Activated CD4-positive, CD25-positive, alpha-beta regulatory T cell (primary cell): ENCODE measurements at regions not wholly inside any gene's neighbourhood (a gene's known extent, or its start where the extent isn't known, plus 50 kb on each side); places are given as distances from the start of the nearest gene placed in this dataset.

ENCODE experiments used
- DNase-seq, 4 experiments: peaks; one replicate each; lab custom pipeline; 2025; lab: John Stamatoyannopoulos, UW

DNA sequence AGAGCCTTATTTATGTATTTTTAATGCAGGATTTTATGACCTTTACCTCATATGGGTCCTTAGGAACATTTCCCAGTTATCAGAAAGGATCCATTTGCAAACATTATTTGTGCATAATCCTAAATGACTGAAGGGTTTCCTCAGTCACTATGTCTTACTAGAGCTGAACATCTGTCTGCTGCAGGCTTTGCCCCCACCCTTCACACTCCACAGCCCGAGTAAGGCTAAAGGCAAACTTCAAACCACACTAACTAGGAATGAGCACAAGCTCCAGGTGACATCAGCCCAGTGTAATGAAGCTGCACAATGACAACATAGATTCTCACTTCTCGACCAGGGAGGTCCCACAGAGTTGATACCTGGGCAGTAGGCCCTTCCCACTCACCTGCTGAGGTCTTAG, 491.3 kb upstream of the MKI67 start:
- no peak for DNase-seq

DNA sequence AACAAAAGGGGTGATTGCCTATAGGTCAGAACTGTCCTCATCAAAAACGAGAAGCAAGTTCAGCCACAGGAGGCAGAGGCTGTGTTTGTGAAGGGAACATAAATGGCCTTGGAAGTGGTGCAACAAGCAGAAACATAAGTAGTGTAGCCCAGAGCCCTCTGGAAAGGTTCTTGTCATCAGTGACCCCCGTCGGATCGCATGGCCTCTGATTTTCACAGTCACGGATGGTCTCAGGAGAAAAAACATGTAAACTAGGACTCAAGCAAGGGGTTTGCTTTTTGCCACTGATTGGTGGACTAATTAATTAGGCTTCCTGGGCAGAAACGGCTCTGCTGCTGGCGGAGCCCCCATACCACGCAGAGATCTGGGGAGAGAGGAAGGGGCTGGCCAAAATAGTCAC, 496.5 kb upstream of the MKI67 start:
- no peak for DNase-seq

DNA sequence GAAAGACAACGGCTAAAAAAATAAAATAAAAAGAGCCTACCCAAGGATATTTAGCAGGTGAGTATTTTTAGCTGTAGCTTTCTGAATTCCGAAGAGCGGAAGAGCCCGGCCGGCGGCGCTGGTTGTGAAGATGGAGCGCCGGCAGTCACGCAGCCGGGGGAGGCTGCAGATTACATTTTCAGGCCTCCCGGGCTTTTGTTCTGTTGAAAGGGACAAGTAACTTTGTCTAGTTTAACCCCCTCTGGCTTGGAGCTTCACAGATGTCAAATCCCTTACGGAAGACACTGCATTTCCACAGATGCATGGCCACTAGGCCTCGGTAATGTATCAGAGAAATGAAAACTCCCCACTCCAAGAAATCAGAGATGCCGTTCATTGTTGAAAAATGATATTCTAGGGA, 497.6 kb upstream of the MKI67 start:
- no peak for DNase-seq

DNA sequence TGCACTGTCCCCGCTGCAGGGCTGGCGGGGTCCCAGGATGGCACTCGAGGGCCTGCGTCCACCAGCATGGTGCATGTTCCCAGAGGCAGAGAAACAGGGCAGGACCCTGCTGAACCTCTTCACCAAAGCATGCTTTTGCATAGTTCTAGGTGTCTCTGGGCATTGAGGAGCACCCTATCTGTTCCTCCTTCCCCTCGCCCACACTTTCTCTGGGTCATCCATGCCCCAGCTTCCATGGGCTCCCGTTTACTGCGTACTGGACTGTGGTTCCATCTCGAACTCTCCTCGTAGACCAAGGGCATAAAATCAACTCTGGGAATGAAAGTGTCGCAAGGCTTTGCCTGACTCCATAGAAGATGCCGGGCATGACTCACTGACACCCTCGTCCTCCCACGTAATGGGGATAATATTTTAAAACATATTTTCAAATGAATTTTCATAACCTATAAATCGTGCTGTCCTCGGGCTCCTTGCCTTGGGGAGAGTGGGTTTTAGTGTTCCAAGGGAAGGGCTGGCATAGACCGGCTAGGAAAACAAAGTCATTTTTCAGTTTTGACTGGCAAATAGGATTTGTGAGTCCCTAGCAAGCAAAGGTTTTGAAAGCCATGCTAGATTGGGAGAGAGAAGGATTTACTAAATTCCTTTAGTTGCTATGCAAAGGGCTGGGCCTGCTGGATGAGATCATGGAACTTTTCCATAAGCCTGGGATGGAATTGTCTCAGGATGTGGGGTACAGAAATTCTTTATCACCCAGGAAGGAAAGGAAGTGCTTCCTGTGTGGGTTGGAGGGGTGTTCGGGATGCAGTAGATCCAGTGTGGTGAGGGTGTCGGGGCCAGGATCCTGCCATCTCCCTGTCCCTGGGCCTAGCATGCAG, 498.7 kb upstream of the MKI67 start:
- no peak for DNase-seq

DNA sequence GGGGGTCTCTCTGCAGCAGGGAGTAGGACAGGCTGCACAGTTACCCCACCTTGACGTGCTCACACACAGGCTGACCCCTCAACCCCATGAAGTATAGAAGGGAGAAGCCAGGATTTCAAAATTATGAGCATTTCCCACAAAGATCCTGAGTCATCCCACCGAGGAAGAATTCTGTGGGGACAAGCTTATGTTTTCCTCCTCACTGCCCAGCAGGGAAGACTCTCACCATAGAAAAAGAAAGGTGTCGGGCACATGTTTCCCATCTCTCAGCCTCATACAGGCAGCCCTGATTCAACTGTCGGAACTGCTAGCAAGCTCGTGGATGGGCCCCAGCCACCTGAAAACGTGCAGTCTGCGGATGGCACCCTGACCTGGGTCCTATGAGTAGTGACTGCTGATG, 499.7 kb upstream of the MKI67 start:
- DNase-seq: no peak

DNA sequence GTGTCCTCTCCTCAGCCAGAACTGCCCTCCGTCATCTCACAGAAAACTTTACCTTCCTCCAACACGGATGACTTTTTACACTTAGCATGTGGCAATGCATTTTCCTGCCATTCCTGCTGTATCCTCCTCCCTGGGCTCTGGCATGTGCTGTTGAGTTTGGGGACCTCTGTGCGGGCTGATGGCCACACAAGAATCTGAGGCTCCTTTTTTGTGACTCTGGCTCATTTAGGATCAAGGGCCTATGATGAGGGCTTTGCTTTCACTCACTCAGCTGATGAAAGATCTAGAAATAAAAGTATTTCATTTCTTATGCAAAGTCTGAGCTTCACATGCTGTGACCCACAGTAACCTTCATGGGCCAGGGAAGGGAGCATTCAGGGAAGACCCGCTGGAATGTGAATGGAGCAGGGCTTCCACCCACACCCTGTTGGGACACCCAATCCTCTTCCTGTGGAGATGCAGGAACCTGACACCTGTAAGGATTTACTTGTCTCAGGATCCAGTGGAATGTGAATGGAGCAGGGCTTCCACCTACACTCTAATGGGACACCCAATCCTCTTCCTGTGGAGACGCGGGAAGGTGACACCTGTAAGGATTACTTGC, 500.3 kb upstream of the MKI67 start:
- no peak for DNase-seq

DNA sequence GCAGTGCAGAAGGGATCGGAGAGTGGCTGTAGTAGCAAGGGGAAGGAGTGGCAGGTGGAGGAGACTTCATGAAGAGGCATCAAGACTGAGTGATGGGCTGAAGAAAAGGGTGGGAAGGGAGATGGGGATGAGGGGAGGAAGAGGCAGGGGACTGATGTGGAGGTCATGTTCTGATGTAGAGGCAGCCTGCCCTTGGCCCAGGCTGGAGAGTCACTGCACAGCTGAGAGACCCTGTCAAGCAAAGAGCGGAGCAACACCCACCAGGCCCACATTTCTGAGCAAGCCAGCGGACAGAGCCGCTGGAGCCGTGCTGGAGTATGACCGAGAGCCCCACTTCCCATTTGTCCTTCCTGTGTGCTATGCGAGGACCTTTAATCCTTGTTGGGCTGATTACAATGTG, 501.6 kb upstream of the MKI67 start:
- DNase-seq: no peak

DNA sequence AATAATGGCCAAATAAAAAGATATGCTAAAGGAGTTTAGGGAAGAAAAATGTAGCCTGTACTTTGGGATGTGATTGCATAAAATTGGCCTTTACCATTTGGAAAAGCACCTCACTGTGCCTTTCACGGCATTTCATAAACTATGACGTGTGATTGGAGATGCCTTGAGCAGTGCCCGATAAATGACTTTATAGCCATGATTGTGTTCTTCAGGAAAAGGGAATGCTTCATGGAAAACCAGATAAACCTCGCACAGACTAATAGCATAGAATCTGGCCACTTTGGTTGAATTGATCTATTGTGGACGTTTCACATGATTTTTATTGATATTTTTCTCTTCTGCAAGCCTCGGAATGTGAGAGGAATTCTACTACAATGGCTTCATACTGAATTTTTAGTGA, 502.0 kb upstream of the MKI67 start:
- no peak for DNase-seq

DNA sequence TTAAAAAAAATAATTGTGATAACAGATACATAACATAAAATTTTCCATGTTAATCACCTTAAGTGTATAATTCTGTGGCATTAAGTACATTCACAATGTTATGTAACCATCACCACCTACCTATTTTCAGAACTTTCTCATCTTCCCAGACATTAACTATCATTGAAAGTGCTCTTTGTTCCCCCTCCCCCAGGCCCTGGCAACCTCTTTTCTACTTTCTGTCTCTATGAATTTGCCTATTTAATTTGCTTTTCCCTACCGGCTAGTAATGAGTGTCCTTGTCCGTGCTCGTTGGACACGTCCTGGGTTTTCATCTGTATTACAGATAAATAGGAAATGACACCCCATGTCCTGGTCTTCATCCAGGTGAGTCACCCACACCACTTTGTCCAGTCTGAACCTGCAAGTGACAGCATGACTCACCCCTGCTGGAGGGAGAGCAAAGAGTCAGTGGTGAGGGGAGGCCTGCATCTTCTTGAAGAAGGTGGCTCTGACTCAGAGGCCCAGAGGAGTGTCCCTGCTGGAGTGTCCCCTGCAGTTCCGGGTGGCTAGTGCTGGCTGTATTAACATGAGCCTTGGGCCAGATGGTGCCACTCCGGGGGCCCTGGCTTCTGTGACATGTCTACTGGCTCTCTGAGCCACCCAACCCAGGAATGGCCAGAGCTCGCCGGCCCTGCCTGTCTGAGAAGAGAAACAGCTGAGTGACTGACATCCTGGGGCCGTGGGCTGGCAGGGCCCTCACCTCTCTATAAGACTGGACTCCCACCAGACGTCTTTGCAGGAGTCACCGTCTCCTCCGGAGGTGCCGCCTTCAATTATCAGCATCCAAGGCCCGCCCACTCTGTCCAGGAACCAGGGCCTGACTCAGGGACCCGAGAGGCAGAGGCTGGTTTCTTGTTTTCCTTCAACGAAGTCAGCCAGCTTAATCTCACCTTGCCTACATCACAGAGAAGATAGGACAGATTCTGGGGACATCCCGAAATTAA, 503.2 kb upstream of the MKI67 start:
- no peak for DNase-seq

DNA sequence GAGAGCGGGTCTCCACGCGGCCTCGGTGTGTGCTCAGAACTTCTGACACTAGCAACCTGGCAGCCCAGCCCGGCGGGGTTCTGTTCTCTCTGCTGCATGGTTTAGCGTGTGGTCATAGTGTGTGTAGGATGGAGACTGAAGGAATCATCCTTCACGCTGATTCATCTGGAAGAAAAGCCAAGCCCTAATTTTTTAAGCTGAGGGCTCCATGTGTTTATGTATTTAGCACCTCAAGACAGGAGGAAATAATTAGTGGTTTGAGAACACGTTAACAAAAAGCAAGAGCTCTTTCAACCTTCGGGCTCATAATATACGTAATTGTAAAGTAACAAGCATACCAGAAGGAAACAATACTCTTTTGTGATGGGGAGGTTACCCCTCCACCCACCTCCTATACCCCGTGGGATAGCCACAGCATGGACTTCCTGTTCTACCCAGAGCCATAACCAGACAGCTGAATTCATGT, 504.6 kb upstream of the MKI67 start:
- no peak for DNase-seq

DNA sequence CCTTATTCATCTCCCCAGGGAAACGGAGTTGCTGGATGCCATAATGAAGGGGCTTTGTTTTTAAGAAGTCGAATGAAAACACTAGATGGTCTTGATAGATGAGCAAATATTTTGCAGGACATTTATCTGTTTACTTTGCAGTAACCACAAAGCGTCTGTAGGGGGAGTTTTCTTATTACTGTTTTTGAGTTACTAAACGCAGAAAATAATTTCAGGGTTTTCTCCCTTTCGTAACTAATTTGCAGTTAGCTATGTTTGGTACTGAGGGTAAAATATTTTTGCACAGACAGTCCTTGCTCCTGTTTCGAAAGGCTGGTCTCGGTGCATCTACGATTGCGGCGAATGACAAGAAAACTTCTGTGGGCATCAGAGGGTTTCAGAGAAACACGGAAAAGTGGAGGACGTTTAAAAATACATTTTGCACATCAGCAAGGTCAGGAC, 505.6 kb upstream of the MKI67 start:
- DNase-seq: no peak

DNA sequence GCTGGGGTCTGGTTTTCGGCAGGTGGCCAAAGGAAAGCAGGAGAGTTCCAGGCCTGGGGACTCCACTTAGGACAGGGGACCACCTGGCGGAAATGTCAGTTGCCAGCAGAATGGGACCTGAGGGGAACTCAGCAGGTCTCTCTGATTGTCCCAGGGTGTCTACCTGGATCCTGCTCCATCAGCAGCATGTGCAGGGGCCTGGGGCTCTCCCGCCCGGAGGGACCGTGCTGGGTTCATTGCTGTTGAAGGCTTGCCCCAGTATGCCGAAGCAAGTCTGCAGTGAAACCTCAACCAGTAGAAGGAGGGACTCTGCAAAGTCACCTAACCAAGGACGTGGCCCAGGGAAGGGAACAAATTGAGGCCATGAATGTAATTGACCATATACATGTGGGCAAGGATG, 506.5 kb upstream of the MKI67 start:
- no peak for DNase-seq

DNA sequence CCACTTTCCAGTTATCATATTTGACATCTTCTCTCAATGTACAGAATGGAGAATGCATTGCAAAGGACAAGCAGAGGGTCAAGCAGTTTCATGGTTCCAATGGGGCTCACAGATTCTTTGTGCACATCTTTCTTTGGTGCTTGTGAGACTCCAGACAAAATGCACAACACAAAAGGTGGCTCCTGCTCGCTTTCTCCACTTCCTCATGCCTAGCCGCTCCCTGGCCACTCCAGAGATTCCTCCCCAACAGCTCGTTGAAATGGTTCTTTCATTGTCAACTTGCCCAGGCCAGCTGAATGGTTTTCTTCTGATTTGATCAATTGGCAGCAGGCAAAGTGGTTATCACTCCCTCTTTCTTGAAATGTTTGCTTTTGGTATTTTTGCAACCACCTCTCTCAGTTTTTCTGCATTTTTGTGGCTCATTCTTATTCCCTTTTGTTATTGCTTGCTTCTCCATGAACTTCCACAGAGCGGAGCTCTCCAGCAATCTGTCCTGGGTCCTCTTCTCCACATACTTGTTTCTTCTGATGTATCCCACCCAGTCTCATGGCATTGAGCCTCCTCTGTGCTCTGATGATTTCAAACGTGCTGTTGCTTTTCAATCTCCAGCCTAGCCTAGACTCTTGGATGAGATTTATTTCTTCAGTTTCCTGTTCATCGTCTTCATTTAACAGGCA, 507.8 kb upstream of the MKI67 start:
- DNase-seq: no peak

DNA sequence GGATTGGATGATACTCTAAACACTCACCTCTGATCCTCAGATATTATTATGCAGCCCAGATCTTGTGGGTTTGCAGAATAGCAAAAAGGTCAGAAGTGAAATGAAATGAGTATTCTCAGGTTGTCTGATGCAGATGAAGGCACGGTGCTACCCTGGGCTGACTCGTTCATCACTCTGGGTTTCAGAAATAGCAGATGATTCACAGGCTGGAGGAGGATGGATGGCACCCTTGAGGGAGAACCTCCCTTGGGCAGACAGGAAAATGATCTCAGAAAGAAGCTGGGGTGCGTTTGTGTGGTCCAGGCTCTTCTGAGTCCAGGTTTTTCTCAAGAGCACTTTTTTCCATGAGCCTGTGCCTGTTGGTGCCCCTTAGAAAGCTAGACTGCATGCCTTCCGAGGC, 515.8 kb upstream of the MKI67 start:
- DNase-seq: no peak

DNA sequence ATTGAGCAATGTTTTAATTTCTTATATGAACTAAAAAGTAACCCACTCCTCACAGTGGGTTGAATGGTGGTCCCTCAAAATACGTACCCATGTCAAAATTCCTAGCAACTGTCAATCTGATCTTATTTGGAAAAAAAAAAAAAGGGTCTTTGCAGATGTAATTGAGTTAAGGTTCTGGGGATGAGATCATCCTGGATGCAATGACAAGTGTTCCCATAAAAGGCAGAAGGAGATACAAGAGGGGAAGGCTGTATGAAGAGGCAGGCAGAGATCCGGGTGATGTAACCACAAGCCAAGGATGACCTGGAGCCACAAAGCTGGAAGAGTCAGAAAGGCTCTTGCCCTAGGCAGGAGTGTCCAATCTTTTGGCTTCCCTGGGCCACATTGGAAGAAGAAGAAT, 516.3 kb upstream of the MKI67 start:
- no peak for DNase-seq

DNA sequence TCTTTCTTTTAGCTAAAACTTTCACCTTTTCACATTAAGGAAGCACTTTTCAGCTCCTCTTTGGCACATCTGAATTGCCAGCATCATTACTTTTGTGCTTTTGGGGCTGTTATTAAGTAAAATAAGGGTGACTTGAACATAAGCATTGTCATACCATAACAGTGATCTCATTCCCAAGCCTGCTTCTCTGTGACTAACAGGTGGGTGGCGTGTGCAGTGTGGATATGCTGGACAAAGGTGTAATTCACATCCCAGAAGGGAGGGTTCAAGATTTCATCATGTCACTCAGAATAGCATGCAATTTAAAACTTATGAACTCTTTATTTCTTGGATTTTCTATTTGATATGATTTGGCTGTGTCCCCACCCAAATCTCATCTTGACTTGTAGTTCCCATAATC, 517.4 kb upstream of the MKI67 start:
- no peak for DNase-seq

DNA sequence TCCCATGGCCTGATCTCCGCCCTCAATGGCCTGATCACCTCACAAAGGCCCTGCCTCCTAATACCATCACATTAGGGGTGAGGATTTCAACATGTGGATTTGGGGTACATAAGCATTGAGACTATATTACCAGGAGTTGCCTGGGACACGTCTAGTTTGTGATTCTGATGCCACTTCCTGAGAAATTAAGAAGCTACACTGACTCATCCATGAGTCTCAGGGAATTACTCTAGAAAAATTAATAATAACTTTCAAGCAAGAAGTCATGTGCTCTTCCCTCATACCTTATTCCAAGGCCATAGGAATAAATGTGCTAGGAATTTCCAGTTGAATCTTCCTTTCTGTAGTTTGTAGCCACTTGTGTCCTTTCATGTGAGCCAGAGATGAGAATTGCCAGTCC, 519.3 kb upstream of the MKI67 start:
- DNase-seq: no peak

DNA sequence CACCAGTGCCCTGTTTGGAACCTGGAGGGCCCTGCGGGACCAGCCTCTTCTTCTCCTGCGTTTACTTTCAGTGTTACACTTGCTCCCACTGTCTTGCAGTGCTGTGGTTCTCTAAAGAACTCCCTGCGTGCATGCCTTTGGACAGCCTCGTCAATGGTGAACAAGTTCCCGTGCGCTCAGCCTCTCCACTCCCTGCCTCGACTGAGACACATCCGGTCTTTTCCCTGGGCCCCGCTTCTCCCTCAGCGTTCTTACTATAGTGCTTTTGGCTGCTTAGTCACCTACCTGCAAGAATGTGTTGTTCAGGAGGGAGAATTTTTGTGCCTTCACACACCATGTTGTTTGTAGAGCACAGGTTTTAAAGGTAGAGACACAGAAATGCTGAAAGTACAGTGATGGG, 520.7 kb upstream of the MKI67 start:
- no peak for DNase-seq

DNA sequence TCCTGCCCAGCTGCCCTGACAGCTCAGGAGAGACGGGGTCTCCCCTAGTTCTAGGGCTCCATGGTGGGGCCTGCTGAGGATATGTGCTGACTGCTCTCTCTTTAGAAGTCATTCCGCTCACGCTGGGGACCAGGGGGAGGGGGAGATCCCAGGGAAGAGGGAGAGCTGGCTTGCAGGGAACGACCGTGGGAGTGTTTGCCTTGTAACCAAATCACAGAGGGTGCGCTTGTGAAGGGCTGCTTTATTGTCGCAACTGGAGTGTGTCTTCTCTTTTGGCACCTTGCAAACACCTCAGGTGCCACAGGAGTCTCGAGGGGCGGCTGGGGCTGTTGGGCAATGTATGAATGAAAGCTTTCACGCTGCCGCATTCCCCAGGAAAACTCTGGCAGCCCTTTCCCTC, 531.3 kb upstream of the MKI67 start:
- no peak for DNase-seq

DNA sequence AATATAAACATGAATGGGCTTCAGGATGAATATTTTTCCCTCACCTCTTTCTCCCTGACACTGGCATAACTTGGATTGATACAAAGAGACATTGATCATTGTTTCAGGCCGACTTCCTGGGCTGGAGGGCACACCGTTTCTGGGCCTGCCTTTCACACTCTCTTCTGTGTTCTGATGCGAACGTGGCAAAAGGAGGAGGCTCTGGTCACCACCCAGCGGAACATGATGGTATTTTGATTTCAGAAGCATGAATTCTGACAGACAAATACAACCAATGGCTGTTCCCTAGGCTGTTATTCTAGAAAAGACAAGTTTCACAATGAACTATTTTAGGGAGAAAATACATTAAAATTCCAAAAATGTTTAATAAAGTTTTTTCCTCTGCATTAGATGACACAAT, 534.5 kb upstream of the MKI67 start:
- no peak for DNase-seq

DNA sequence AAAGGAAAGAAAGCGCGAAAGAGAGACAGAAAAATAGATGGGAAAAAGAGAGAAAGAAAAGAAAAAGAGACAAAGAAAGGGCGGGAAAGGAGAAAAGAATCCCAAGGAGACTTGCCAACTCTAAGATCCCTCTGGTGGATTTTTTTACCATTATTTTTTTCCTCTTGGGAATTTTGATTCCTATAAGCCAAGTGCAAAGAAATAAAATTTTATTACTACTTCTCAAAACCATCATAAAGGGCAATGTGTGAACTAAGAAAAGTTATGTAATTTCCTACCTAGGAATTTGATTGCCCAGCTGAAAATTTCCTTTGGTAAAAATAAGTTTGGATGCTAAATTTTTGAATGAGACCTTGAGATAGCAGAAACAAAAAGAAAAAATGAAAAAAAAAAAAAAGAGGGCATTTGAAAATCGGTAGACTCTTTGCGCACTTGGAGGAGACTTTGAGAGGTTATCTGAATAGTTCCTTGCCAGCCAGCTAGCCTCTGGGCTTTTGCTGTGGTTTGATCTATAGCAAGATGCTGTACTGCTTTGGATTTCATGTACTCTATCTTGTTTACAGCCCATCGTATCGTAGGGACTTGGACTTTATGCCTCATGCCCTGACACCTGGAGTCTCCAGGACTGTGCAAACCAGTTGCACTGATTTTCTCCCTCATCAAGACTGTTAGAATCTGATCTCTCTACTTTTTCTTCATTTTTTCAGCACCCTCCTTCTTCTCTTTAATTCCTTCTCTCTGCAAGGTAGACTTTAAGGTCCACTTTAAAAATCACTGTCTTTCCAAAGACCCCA, 535.4 kb upstream of the MKI67 start:
- DNase-seq: no peak
